HL-60 (cell line): ENCODE measurements at regions not wholly inside any gene's neighbourhood (a gene's known extent, or its start where the extent isn't known, plus 50 kb on each side); places are given as distances from the start of the nearest gene placed in this dataset.

Experiments
- CTCF ChIP-seq: IDR thresholded peaks from one replicate; pipeline ENCODE4 v1.5.1; 2011; ENCODE audit warnings: low read length, control low read depth, inconsistent platforms; ENCODE audit not compliant: insufficient read depth
- GABPA ChIP-seq: IDR thresholded peaks from 2 replicates; pipeline ENCODE4 v1.6.1; 2012; ENCODE audit warnings: low read depth
- POLR2AphosphoS5 ChIP-seq: IDR thresholded peaks from 2 replicates; pipeline ENCODE4 v1.6.1; 2012; ENCODE audit warnings: low read depth
- SPI1 ChIP-seq: IDR thresholded peaks from 2 replicates; pipeline ENCODE4 v1.6.1; 2012; ENCODE audit warnings: low read depth, mild to moderate bottlenecking, borderline replicate concordance
- TF ChIP-seq, protein P1 (sequence below): IDR thresholded peaks from 2 replicates; pipeline ENCODE4 v1.6.1; 2012; ENCODE audit warnings: low read depth; ENCODE audit not compliant: insufficient replicate concordance

DNA sequence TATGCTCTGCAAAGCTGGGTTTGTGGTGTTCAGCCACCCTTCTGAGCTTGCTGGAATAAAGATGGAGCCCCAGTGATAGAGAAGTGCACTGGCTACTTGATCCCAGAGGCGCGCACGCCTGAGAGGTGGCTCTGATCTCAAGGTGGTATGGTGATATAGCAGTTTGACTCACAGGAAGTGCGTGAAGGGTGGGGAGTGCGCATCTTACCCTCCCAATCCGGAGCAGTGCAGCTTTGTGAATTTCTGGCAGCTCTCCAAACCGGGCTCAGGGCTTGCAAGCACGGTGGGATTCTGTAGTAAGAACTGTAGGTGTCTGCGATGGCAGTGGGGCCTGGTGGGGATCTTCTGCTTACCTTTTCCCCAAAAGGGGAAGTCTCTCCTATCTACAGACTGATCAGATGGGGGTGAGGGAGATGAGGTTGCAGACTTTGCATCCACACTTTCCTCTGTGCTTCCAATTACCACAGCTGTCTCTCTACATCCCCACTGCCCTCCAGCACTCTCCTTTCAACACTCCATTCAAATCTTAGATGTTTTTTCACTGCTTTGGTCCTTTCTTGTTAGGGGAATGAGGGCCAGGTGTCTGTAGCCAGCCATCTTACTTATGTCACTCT, 197.4 kb upstream of the SLC38A2 start:
- TF ChIP-seq CTCF (no peak), SPI1 (peak; percentile 65), POLR2AphosphoS5 (no peak), GABPA (no peak)
- TF ChIP-seq, protein P1, sequence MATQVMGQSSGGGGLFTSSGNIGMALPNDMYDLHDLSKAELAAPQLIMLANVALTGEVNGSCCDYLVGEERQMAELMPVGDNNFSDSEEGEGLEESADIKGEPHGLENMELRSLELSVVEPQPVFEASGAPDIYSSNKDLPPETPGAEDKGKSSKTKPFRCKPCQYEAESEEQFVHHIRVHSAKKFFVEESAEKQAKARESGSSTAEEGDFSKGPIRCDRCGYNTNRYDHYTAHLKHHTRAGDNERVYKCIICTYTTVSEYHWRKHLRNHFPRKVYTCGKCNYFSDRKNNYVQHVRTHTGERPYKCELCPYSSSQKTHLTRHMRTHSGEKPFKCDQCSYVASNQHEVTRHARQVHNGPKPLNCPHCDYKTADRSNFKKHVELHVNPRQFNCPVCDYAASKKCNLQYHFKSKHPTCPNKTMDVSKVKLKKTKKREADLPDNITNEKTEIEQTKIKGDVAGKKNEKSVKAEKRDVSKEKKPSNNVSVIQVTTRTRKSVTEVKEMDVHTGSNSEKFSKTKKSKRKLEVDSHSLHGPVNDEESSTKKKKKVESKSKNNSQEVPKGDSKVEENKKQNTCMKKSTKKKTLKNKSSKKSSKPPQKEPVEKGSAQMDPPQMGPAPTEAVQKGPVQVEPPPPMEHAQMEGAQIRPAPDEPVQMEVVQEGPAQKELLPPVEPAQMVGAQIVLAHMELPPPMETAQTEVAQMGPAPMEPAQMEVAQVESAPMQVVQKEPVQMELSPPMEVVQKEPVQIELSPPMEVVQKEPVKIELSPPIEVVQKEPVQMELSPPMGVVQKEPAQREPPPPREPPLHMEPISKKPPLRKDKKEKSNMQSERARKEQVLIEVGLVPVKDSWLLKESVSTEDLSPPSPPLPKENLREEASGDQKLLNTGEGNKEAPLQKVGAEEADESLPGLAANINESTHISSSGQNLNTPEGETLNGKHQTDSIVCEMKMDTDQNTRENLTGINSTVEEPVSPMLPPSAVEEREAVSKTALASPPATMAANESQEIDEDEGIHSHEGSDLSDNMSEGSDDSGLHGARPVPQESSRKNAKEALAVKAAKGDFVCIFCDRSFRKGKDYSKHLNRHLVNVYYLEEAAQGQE, result no peak
